GM19397 (cell line): ENCODE measurements at regions not wholly inside any gene's neighbourhood (a gene's known extent, or its start where the extent isn't known, plus 50 kb on each side); places are given as distances from the start of the nearest gene placed in this dataset.
A peak's percentile ranks its signal among the peaks of the same experiment; 100 is the strongest.

Experiments
- ATAC-seq: cut with Tn5 transposase; IDR thresholded peaks from one replicate; pipeline ENCODE4 v1.9.1; 2021; ENCODE audit warnings: mild to moderate bottlenecking, moderate library complexity; ENCODE audit not compliant: unreplicated experiment

DNA sequence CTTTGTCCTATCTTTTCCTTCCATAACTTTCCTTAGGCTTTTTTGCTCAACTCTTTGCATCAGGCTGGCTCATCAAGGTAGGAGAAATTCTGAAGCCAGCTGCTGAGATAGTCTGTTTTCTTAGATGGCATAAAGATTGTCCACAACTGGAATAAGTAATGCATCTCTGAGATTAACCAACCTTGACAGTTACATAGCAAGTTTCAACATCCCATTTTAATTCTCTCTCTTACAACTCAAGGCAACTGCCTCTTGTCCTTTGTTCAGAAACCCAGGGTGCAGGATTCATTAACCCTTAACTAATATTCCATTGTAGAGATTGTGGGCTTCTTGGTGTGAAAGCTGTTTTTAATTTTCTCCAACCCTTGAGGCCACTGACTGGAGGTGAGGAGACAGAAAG lies 239.2 kb downstream of the LACC1 start:
- ATAC-seq: no peak

DNA sequence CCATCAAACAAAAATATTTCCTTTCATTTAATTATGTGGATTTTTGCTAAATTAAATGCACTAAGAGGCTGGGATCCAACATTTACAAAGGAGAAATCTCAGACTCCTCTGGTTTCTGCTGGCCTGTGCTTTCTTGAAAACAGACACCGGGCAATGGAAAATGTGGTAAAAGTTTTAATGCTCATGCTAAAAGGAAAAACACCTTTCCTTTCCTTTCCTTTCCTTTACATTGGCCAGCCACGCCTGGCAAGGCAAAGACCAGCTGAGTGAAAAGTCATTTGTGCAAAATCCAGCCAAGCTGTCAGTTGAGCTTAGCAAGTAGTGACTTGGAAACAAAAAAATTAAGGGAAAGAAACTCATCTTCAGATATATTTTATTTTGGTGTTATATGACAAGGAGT lies 240.3 kb downstream of the LACC1 start:
- no peak for ATAC-seq

DNA sequence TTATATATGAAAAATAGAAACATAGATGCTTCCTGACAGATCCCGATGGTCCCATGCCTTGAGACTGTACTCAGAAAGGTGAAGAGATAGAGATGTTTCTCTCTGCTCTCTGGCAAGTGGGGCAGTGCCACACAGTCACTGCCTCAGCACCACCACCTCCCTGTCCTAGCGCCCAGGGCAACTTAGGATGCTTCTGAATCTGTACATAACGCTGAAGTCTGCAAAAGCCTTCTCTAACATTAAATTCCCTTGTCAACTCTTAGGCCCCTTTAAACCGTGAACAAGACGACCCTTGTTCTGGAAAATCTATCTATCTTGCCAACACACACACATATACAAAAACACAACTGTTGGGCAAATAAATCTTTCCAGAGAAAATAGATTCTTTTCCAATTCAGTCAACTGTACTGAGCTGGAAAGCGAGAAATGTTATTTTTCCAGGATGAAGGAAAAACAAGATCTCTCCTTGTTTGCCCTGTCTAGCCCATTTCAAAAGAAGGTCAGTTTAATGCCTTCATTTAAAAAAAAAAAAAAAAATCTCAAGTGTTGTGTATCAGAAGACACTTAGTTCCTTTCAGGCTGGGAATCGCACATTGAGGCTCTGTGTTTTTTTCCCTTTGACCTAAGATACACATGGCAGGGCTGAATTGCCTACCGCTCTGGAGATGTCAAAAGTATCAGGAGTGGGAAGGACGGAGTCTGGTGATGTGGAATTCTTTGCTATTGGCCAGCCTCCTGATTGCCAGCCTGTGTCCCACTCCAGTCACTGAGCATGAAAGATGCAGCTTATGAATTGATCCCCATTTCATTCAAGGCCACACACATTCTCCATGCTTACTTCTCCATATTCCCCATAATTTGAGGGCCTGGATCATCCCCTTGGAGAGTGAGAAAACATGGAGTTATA lies 241.4 kb downstream of the LACC1 start:
- ATAC-seq: no peak

DNA sequence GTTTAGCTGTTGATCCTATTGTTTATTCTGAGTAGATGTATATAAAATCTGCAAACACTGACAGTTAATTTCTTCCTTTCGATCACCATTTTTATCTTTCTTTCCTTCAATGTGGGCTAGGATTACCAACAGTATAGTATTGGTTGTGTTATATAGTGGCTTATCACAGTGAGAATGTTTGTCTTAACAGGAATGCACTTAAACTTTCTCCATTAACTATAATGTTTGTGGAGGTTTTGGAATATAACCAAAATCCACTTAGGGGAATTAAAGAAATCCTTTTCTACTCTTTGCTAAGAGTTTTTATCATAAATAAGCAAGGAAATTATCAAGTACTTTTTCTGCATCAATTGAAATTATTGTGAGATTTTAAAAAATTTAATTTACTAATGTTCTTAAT lies 244.6 kb downstream of the LACC1 start:
- ATAC-seq: no peak

GRCh38 chr13:44125943-44126469 lies 246.3 kb downstream of the LACC1 start:
- no peak for ATAC-seq

DNA sequence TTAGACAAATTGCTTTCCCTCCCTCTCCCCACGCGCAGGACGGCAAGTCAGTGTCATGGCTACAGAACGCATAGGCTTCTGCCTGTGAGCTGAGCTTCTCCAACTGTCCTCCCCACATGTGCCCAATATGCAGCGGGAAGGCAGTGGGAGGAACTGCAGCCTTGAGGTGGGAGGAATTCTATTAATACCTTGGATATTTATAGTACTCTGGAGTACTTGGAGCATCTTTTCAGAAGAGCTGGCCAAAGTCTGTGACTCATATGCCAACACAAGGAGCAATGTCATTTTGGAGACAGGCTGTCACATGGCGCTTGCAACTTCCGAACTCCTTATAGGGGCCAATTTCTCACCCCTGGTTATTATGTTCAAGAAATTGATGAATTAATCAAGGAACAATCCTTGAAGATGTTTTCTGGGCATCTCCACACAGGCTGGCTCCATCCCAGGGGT lies 245.0 kb upstream of the SERP2 start:
- no peak for ATAC-seq

- no peak for ATAC-seq
Observed at GRCh38 chr13:44129418-44129817, 244.2 kb upstream of the SERP2 start.

GRCh38 chr13:44131069-44131614 lies 242.5 kb upstream of the SERP2 start:
- ATAC-seq: no peak

DNA sequence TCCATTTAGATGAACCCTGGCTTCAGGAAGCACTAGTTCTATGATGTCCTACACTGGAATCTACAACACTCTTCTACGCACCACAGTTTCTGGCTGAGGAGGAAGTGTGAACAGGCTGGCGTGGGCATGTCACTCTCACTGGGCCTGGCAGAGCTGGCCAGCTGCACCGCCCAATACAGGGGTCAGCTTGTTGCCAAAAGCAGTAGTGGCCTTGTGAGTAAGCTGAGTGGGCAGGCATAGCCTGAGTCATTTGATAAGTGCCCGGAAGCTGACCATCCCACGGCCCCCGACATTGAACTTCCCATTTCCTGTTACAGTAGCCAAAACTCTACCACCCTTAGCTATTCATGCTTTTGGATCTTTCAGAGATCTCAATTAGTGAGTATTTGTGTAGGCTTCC lies 240.9 kb upstream of the SERP2 start:
- ATAC-seq: no peak

- ATAC-seq: no peak
Observed at GRCh38 chr13:44133626-44134025, 240.0 kb upstream of the SERP2 start.

GRCh38 chr13:44135566-44135965 lies 238.1 kb upstream of the SERP2 start:
- ATAC-seq: no peak

- no peak for ATAC-seq
Observed at GRCh38 chr13:44136696-44137268, 236.8 kb upstream of the SERP2 start.

- ATAC-seq: no peak
Observed at GRCh38 chr13:44137466-44137865, 236.2 kb upstream of the SERP2 start.

DNA sequence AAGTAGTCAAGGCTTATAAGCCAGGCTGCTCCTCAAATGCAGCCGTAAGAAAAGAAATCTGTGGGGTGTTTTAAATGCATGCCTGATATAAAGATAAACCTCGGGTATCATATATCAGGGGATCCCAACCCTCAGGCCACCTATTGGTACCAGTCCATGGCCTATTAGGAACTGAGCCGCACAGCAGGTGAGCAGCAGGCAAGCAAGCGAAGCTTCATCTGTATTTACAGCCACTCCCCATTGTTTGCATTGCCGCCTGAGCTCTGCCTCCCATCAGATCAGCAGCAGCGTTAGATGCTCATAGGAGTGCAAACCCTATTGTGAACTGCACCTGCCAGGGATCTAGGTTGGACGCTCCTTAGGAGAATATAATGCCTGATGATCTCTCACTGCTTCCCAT lies 233.5 kb upstream of the SERP2 start:
- no peak for ATAC-seq

GRCh38 chr13:44140888-44141724 lies 232.5 kb upstream of the SERP2 start:
- ATAC-seq: no peak

DNA sequence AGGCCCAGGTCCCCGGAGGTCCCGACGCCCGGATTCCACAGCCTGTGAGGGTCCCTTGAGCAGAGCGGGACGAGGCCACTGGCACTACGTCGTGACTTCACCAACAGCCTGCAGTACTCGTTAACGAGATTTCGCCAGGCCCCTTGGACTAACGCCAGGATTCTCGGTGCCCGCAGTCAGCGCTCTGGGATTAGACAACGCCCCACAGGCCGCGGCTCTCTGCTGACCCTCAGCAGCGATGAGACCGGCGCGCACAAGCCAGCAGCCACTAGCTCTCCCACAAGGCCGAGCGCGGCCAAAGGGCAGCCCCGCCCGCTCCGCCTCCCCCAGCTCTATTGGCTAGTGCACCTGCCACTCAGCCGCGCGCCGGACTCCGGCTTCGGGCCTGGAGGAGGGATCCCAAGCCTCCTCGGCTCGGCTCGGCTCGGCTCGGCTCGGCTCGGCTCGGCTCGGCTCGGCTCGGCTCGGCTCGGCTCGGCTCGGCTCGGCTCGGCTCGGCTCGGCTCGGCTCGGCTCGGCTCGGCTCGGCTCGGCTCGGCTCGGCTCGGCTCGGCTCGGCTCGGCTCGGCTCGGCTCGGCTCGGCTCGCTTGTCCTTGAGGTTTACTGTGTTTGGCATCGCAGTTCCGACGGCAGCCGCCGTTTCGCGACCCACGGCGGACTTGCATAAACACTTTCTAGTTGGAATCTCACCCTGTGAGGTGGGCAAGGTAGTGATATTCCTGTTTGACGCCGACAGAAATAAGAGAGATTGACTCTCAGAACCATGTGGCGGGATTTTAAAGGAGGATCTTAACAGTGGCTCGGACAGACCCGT lies 231.7 kb upstream of the SERP2 start:
- peak; percentile 100 for ATAC-seq

GRCh38 chr13:44142540-44142867 lies 231.1 kb upstream of the SERP2 start:
- no peak for ATAC-seq

DNA sequence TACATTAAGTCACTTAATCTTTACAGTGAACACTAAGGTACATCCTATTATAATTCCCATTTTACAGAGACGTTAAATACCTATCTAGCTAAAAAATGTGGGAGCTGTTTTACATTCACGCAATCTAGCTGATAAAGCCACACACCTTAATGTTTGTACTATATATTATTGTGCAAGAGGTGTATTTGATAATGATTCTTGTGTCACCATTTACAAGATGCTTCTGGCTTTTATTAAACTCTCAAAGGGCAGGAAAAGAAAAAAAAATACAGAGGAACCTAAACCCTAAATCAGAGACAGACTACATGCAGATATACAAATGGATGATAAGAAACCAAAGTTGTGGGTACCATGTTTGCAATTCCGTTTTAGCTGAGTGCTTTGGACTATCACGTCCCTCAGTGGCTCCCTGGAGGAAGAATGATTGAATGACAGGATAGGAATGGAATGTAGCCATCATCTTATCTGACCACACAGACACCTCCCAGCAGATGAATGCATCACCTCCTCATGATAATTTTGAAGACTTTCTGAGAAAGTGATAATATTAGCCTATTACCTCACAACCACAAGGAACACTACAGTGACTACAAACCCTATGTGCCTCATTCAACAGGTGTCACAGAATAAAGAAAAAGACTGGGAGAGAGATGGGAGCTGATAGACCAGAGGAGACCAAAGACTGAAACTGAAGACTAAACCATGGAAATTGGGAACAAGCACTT lies 230.5 kb upstream of the SERP2 start:
- no peak for ATAC-seq

GRCh38 chr13:44146138-44146537 lies 227.5 kb upstream of the SERP2 start:
- no peak for ATAC-seq

DNA sequence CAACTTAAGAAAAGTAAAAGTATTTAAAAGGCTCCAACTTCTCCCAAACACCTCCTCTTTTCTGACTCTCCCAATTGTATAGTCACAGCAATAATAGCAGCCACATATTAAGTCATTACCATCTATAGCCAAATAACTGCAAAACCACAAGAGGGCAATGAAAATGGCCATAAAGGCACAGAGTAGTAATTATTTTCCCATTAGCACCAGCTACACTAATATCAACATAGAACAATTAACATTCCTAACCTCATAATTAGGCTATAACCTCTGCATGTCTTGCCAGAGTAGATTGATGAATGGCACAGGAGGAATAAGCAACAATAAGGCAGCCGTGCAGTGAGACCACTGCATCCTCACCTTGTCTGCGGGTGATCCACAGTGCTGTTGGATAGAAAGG lies 226.4 kb upstream of the SERP2 start:
- ATAC-seq: no peak
